ENCODE measurements at regions not wholly inside any gene's neighbourhood (a gene's known extent, or its start where the extent isn't known, plus 50 kb on each side); places are given as distances from the start of the nearest gene placed in this dataset.
"Not testable (repeated sequence)": the region's sequence is repeated elsewhere in the genome, so short reads cannot be mapped to it uniquely, and the experiment has no call there.

- Histone ChIP-seq H3K36me3 (ENCODE audit: control insufficient read depth, insufficient read depth, low read length) (no peaks in the 10 kb centered on the region), H3K27me3 (ENCODE audit: control insufficient read depth, insufficient read depth, low read length) (peaks cover 4% of the 10 kb centered on the region; the same call in 1 of the 2 replicates), H3K27ac (ENCODE audit: low read depth, low read length) (no peak overlapping the region), H3K4me1 (ENCODE audit: control insufficient read depth, insufficient read depth, low read length) (peaks cover 6% of the 10 kb centered on the region; the same call in 1 of the 2 replicates), H3K9me3 (ENCODE audit: control insufficient read depth, insufficient read depth, low read length) (no peaks in the 10 kb centered on the region), H3K9ac (ENCODE audit: low read depth, low read length) (no peak overlapping the region), H3K4me3 (ENCODE audit: low read depth, low read length) (no peak overlapping the region)
These were observed 206.3 kb downstream of the UNC5CL start for GRCh38 chr6:40832691-40833090.

GRCh38 chr6:40831381-40831780 is 207.6 kb downstream of the UNC5CL start:
- no peaks in the 10 kb centered on the region for H3K9me3 ChIP-seq (ENCODE audit: control insufficient read depth, insufficient read depth, low read length)
- H3K4me1 ChIP-seq (ENCODE audit: control insufficient read depth, insufficient read depth, low read length): peaks cover 6% of the 10 kb centered on the region; the same call in 1 of the 2 replicates
- H3K27me3 ChIP-seq (ENCODE audit: control insufficient read depth, insufficient read depth, low read length): peaks cover under 1% of the 10 kb centered on the region; the same call in 1 of the 2 replicates
- no peak overlapping the region for H3K27ac ChIP-seq (ENCODE audit: low read depth, low read length)
- H3K36me3 ChIP-seq (ENCODE audit: control insufficient read depth, insufficient read depth, low read length): no peaks in the 10 kb centered on the region
- H3K9ac ChIP-seq (ENCODE audit: low read depth, low read length): no peak overlapping the region
- H3K4me3 ChIP-seq (ENCODE audit: low read depth, low read length): no peak overlapping the region

- Histone ChIP-seq H3K9ac (ENCODE audit: low read depth, low read length) (no peak overlapping the region), H3K4me3 (ENCODE audit: low read depth, low read length) (no peak overlapping the region), H3K27me3 (ENCODE audit: control insufficient read depth, insufficient read depth, low read length) (no peaks in the 10 kb centered on the region), H3K36me3 (ENCODE audit: control insufficient read depth, insufficient read depth, low read length) (no peaks in the 10 kb centered on the region), H3K4me1 (ENCODE audit: control insufficient read depth, insufficient read depth, low read length) (no peaks in the 10 kb centered on the region), H3K9me3 (ENCODE audit: control insufficient read depth, insufficient read depth, low read length) (no peaks in the 10 kb centered on the region), H3K27ac (ENCODE audit: low read depth, low read length) (no peak overlapping the region)
These were observed 213.9 kb downstream of the UNC5CL start for GRCh38 chr6:40825102-40825501.

- not testable (repeated sequence) for H3K9me3 ChIP-seq (ENCODE audit: control insufficient read depth, insufficient read depth, low read length); H3K9ac ChIP-seq (ENCODE audit: low read depth, low read length); H3K27ac ChIP-seq (ENCODE audit: low read depth, low read length); H3K4me1 ChIP-seq (ENCODE audit: control insufficient read depth, insufficient read depth, low read length); H3K27me3 ChIP-seq (ENCODE audit: control insufficient read depth, insufficient read depth, low read length); H3K4me3 ChIP-seq (ENCODE audit: low read depth, low read length); H3K36me3 ChIP-seq (ENCODE audit: control insufficient read depth, insufficient read depth, low read length)
These were observed 214.8 kb downstream of the UNC5CL start for GRCh38 chr6:40823917-40824891.

GRCh38 chr6:40822619-40823018 is 216.4 kb downstream of the UNC5CL start:
- Histone ChIP-seq H3K36me3 (ENCODE audit: control insufficient read depth, insufficient read depth, low read length) (no peaks in the 10 kb centered on the region), H3K9ac (ENCODE audit: low read depth, low read length) (no peak overlapping the region), H3K27me3 (ENCODE audit: control insufficient read depth, insufficient read depth, low read length) (no peaks in the 10 kb centered on the region), H3K27ac (ENCODE audit: low read depth, low read length) (no peak overlapping the region), H3K4me1 (ENCODE audit: control insufficient read depth, insufficient read depth, low read length) (no peaks in the 10 kb centered on the region), H3K4me3 (ENCODE audit: low read depth, low read length) (no peak overlapping the region), H3K9me3 (ENCODE audit: control insufficient read depth, insufficient read depth, low read length) (no peaks in the 10 kb centered on the region)

- Histone ChIP-seq H3K36me3 (ENCODE audit: control insufficient read depth, insufficient read depth, low read length) (no peaks in the 10 kb centered on the region), H3K4me1 (ENCODE audit: control insufficient read depth, insufficient read depth, low read length) (no peaks in the 10 kb centered on the region), H3K27me3 (ENCODE audit: control insufficient read depth, insufficient read depth, low read length) (no peaks in the 10 kb centered on the region), H3K4me3 (ENCODE audit: low read depth, low read length) (no peak overlapping the region), H3K9me3 (ENCODE audit: control insufficient read depth, insufficient read depth, low read length) (no peaks in the 10 kb centered on the region), H3K9ac (ENCODE audit: low read depth, low read length) (no peak overlapping the region), H3K27ac (ENCODE audit: low read depth, low read length) (no peak overlapping the region)
These were observed 219.7 kb downstream of the UNC5CL start for GRCh38 chr6:40819182-40819834.

GRCh38 chr6:40817369-40817768 is 221.7 kb downstream of the UNC5CL start:
- Histone ChIP-seq H3K9me3 (ENCODE audit: control insufficient read depth, insufficient read depth, low read length) (no peaks in the 10 kb centered on the region), H3K9ac (ENCODE audit: low read depth, low read length) (no peak overlapping the region), H3K27ac (ENCODE audit: low read depth, low read length) (no peak overlapping the region), H3K4me1 (ENCODE audit: control insufficient read depth, insufficient read depth, low read length) (no peaks in the 10 kb centered on the region), H3K36me3 (ENCODE audit: control insufficient read depth, insufficient read depth, low read length) (no peaks in the 10 kb centered on the region), H3K27me3 (ENCODE audit: control insufficient read depth, insufficient read depth, low read length) (no peaks in the 10 kb centered on the region), H3K4me3 (ENCODE audit: low read depth, low read length) (no peak overlapping the region)

- H3K27me3 ChIP-seq (ENCODE audit: control insufficient read depth, insufficient read depth, low read length): no peaks in the 10 kb centered on the region
- H3K4me1 ChIP-seq (ENCODE audit: control insufficient read depth, insufficient read depth, low read length): no peaks in the 10 kb centered on the region
- H3K9me3 ChIP-seq (ENCODE audit: control insufficient read depth, insufficient read depth, low read length): no peaks in the 10 kb centered on the region
- H3K36me3 ChIP-seq (ENCODE audit: control insufficient read depth, insufficient read depth, low read length): no peaks in the 10 kb centered on the region
- no peak overlapping the region for H3K27ac ChIP-seq (ENCODE audit: low read depth, low read length)
- no peak overlapping the region for H3K9ac ChIP-seq (ENCODE audit: low read depth, low read length)
- no peak overlapping the region for H3K4me3 ChIP-seq (ENCODE audit: low read depth, low read length)
These were observed 222.4 kb downstream of the UNC5CL start for GRCh38 chr6:40816601-40817000.

GRCh38 chr6:40815731-40816130 is 223.3 kb downstream of the UNC5CL start:
- H3K4me3 ChIP-seq (ENCODE audit: low read depth, low read length): no peak overlapping the region
- H3K36me3 ChIP-seq (ENCODE audit: control insufficient read depth, insufficient read depth, low read length): no peaks in the 10 kb centered on the region
- H3K27me3 ChIP-seq (ENCODE audit: control insufficient read depth, insufficient read depth, low read length): no peaks in the 10 kb centered on the region
- H3K27ac ChIP-seq (ENCODE audit: low read depth, low read length): no peak overlapping the region
- no peak overlapping the region for H3K9ac ChIP-seq (ENCODE audit: low read depth, low read length)
- H3K4me1 ChIP-seq (ENCODE audit: control insufficient read depth, insufficient read depth, low read length): no peaks in the 10 kb centered on the region
- H3K9me3 ChIP-seq (ENCODE audit: control insufficient read depth, insufficient read depth, low read length): no peaks in the 10 kb centered on the region

- no peak overlapping the region for H3K27ac ChIP-seq (ENCODE audit: low read depth, low read length)
- no peaks in the 10 kb centered on the region for H3K4me1 ChIP-seq (ENCODE audit: control insufficient read depth, insufficient read depth, low read length)
- no peak overlapping the region for H3K4me3 ChIP-seq (ENCODE audit: low read depth, low read length)
- no peaks in the 10 kb centered on the region for H3K36me3 ChIP-seq (ENCODE audit: control insufficient read depth, insufficient read depth, low read length)
- H3K9me3 ChIP-seq (ENCODE audit: control insufficient read depth, insufficient read depth, low read length): no peaks in the 10 kb centered on the region
- H3K9ac ChIP-seq (ENCODE audit: low read depth, low read length): no peak overlapping the region
- H3K27me3 ChIP-seq (ENCODE audit: control insufficient read depth, insufficient read depth, low read length): no peaks in the 10 kb centered on the region
These were observed 223.0 kb upstream of the LRFN2 start for GRCh38 chr6:40810171-40810570.

- Histone ChIP-seq H3K9me3 (ENCODE audit: control insufficient read depth, insufficient read depth, low read length) (no peaks in the 10 kb centered on the region), H3K27ac (ENCODE audit: low read depth, low read length) (no peak overlapping the region), H3K4me1 (ENCODE audit: control insufficient read depth, insufficient read depth, low read length) (no peaks in the 10 kb centered on the region), H3K27me3 (ENCODE audit: control insufficient read depth, insufficient read depth, low read length) (no peaks in the 10 kb centered on the region), H3K36me3 (ENCODE audit: control insufficient read depth, insufficient read depth, low read length) (no peaks in the 10 kb centered on the region), H3K9ac (ENCODE audit: low read depth, low read length) (no peak overlapping the region), H3K4me3 (ENCODE audit: low read depth, low read length) (no peak overlapping the region)
These were observed 222.5 kb upstream of the LRFN2 start for GRCh38 chr6:40809627-40810026.
